Hepatocyte (in vitro differentiated cells): ENCODE measurements at regions not wholly inside any gene's neighbourhood (a gene's known extent, or its start where the extent isn't known, plus 50 kb on each side); places are given as distances from the start of the nearest gene placed in this dataset.

ENCODE experiments used
- DNase-seq: peaks from one replicate; pipeline ENCODE4 v3.0.0-alpha.2; 2016; ENCODE audit warnings: low spot score
- H2AFZ ChIP-seq: fragments of 200-600 bp; sonication (generic); 2 replicates; pipeline ENCODE4 v1.6.0; 2016; ENCODE audit warnings: antibody characterized with exemption, mild to moderate bottlenecking
- H3K27ac ChIP-seq: fragments of 200-600 bp; sonication (generic); 2 replicates; pipeline ENCODE4 v1.5.1; 2016; ENCODE audit warnings: mild to moderate bottlenecking
- H3K27me3 ChIP-seq: fragments of 200-600 bp; sonication (generic); 2 replicates; pipeline ENCODE4 v1.6.1; 2016
- H3K36me3 ChIP-seq: fragments of 200-600 bp; sonication (generic); replicated peaks from 2 replicates; pipeline ENCODE4 v1.5.1; 2016; ENCODE audit warnings: low read depth; ENCODE audit not compliant: insufficient read depth
- H3K4me1 ChIP-seq: fragments of 200-600 bp; sonication (generic); 2 replicates; pipeline ENCODE4 v1.5.1; 2016; ENCODE audit warnings: mild to moderate bottlenecking, moderate library complexity; ENCODE audit not compliant: insufficient read depth
- H3K4me2 ChIP-seq: fragments of 200-600 bp; sonication (generic); 2 replicates; pipeline ENCODE4 v1.6.0; 2016
- H3K4me3 ChIP-seq: fragments of 200-600 bp; sonication (generic); 2 replicates; pipeline ENCODE4 v1.5.1; 2016; ENCODE audit warnings: mild to moderate bottlenecking
- H3K79me2 ChIP-seq: fragments of 200-600 bp; sonication (generic); 2 replicates; pipeline ENCODE4 v1.6.0; 2017; ENCODE audit warnings: mild to moderate bottlenecking
- H3K9me2 ChIP-seq: fragments of 200-600 bp; sonication (generic); replicated peaks from 2 replicates; pipeline ENCODE4 v1.6.0; 2017; ENCODE audit warnings: mild to moderate bottlenecking; ENCODE audit not compliant: insufficient read depth
- H3K9me3 ChIP-seq: fragments of 200-600 bp; sonication (generic); 2 replicates; pipeline ENCODE4 v1.5.1; 2016; ENCODE audit warnings: low read depth, mild to moderate bottlenecking
- H4K20me1 ChIP-seq: fragments of 200-600 bp; sonication (generic); 2 replicates; pipeline ENCODE4 v1.6.0; 2016; ENCODE audit warnings: mild to moderate bottlenecking; ENCODE audit not compliant: insufficient read depth, poor library complexity, severe bottlenecking
- CTCF ChIP-seq: fragments of 200-600 bp; sonication (generic); IDR thresholded peaks from 2 replicates; pipeline ENCODE4 v1.5.1; 2016; ENCODE audit warnings: antibody characterized with exemption, mild to moderate bottlenecking; ENCODE audit not compliant: poor library complexity
- EZH2 ChIP-seq: fragments of 200-600 bp; sonication (generic); IDR thresholded peaks from 2 replicates; pipeline ENCODE4 v1.6.1; 2016; ENCODE audit warnings: antibody characterized with exemption, mild to moderate bottlenecking, borderline replicate concordance
- EZH2phosphoT487 ChIP-seq: fragments of 200-600 bp; sonication (generic); IDR thresholded peaks from one replicate; pipeline ENCODE4 v1.6.1; 2018; ENCODE audit warnings: antibody characterized with exemption, mild to moderate bottlenecking, low read depth, moderate library complexity; ENCODE audit not compliant: unreplicated experiment, severe bottlenecking
- WGBS: methylation state at CpG from one replicate; pipeline ENCODE4 v1.1.6; 2016; ENCODE audit warnings: low lambda C conversion rate; ENCODE audit errors: missing lambda C conversion rate; 5-methylcytosine and 5-hydroxymethylcytosine counted together

- Histone ChIP-seq H2AFZ (no peak overlapping the region), H3K79me2 (no peaks in the 10 kb centered on the region), H3K9me3 (no peaks in the 10 kb centered on the region), H3K4me2 (no peak overlapping the region), H3K9me2 (no peaks in the 10 kb centered on the region), H3K27ac (no peak overlapping the region), H3K4me1 (no peaks in the 10 kb centered on the region), H3K4me3 (no peak overlapping the region), H4K20me1 (no peaks in the 10 kb centered on the region), H3K36me3 (no peaks in the 10 kb centered on the region), H3K27me3 (no peaks in the 10 kb centered on the region)
- 81% methylated on average over 3 of the region's 3 CpGs for WGBS
- no peak for TF ChIP-seq EZH2phosphoT487
- no peak for TF ChIP-seq EZH2
- TF ChIP-seq CTCF, result peak; percentile 46
- peak; percentile 14 for DNase-seq
These were observed 162.7 kb upstream of the ETAA1 start for GRCh38 chr2:67234440-67234839.

- Histone ChIP-seq H3K4me2 (no peak overlapping the region), H3K9me3 (no peaks in the 10 kb centered on the region), H3K36me3 (no peaks in the 10 kb centered on the region), H3K9me2 (no peaks in the 10 kb centered on the region), H3K27ac (no peak overlapping the region), H2AFZ (no peak overlapping the region), H4K20me1 (no peaks in the 10 kb centered on the region), H3K4me3 (no peak overlapping the region), H3K27me3 (no peaks in the 10 kb centered on the region), H3K79me2 (no peaks in the 10 kb centered on the region), H3K4me1 (no peaks in the 10 kb centered on the region)
- DNase-seq, result no peak
- 88% methylated on average over 2 of the region's 2 CpGs for WGBS
- TF ChIP-seq CTCF (no peak), EZH2phosphoT487 (no peak), EZH2 (no peak)
These were observed 159.8 kb upstream of the ETAA1 start for GRCh38 chr2:67237288-67237687.

GRCh38 chr2:67240507-67240906 lies 156.6 kb upstream of the ETAA1 start:
- DNase-seq, result peak; percentile 32
- TF ChIP-seq CTCF (no peak), EZH2phosphoT487 (no peak), EZH2 (no peak)
- Histone ChIP-seq H3K79me2 (no peaks in the 10 kb centered on the region), H4K20me1 (no peaks in the 10 kb centered on the region), H3K4me3 (no peak overlapping the region), H3K4me2 (no peak overlapping the region), H3K36me3 (no peaks in the 10 kb centered on the region), H3K9me3 (no peaks in the 10 kb centered on the region), H3K27ac (no peak overlapping the region), H2AFZ (no peak overlapping the region), H3K9me2 (no peaks in the 10 kb centered on the region), H3K4me1 (no peaks in the 10 kb centered on the region), H3K27me3 (no peaks in the 10 kb centered on the region)
- 47% methylated on average over 2 of the region's 2 CpGs for WGBS

GRCh38 chr2:67241453-67241852 lies 155.7 kb upstream of the ETAA1 start:
- no peaks in the 10 kb centered on the region for H3K9me3 ChIP-seq
- H3K27me3 ChIP-seq, result no peaks in the 10 kb centered on the region
- no peak for DNase-seq
- TF ChIP-seq CTCF (no peak), EZH2 (no peak), EZH2phosphoT487 (no peak)
- no peak overlapping the region for H3K4me2 ChIP-seq
- H3K4me3 ChIP-seq, result no peak overlapping the region
- no peak overlapping the region for H3K27ac ChIP-seq
- WGBS, result 97% methylated on average over 1 of the region's 1 CpG
- H3K36me3 ChIP-seq, result no peaks in the 10 kb centered on the region
- H4K20me1 ChIP-seq, result no peaks in the 10 kb centered on the region
- H2AFZ ChIP-seq, result no peak overlapping the region
- H3K9me2 ChIP-seq, result no peaks in the 10 kb centered on the region
- no peaks in the 10 kb centered on the region for H3K4me1 ChIP-seq
- H3K79me2 ChIP-seq, result no peaks in the 10 kb centered on the region
